Neural progenitor cell (in vitro differentiated cells): ENCODE measurements at regions not wholly inside any gene's neighbourhood (a gene's known extent, or its start where the extent isn't known, plus 50 kb on each side); places are given as distances from the start of the nearest gene placed in this dataset.

ENCODE experiments used
- DNase-seq: peaks from one replicate; pipeline ENCODE4 v3.0.0-alpha.2; 2016; ENCODE audit warnings: low spot score
- H2AFZ ChIP-seq: fragments of 200-600 bp; sonication (generic); replicated peaks from 2 replicates; pipeline ENCODE4 v1.6.1; 2016; ENCODE audit warnings: antibody characterized with exemption
- H3F3A ChIP-seq: fragments of 200-600 bp; sonication (generic); 2 replicates; pipeline ENCODE4 v1.6.1; 2016; ENCODE audit warnings: antibody characterized with exemption, low read depth
- H3K27ac ChIP-seq: fragments of 200-600 bp; sonication (generic); 2 replicates; pipeline ENCODE4 v1.5.1; 2016; ENCODE audit warnings: mild to moderate bottlenecking
- H3K27me3 ChIP-seq: fragments of 200-600 bp; sonication (generic); 2 replicates; pipeline ENCODE4 v1.6.1; 2016; ENCODE audit warnings: mild to moderate bottlenecking, moderate library complexity
- H3K36me3 ChIP-seq: fragments of 200-600 bp; sonication (generic); 2 replicates; pipeline ENCODE4 v1.5.1; 2016
- H3K4me1 ChIP-seq: fragments of 200-600 bp; sonication (generic); 2 replicates; pipeline ENCODE4 v1.6.1; 2016; ENCODE audit warnings: mixed run types
- H3K4me2 ChIP-seq: fragments of 200-600 bp; sonication (generic); 2 replicates; pipeline ENCODE4 v1.6.1; 2016
- H3K4me3 ChIP-seq: fragments of 200-600 bp; sonication (generic); 2 replicates; pipeline ENCODE4 v1.5.1; 2016
- H3K79me2 ChIP-seq: fragments of 200-600 bp; sonication (generic); 2 replicates; pipeline ENCODE4 v1.6.1; 2016; ENCODE audit warnings: low read depth
- H3K9ac ChIP-seq: fragments of 200-600 bp; sonication (generic); 2 replicates; pipeline ENCODE4 v1.6.1; 2016
- H3K9me3 ChIP-seq: fragments of 200-600 bp; sonication (generic); 2 replicates; pipeline ENCODE4 v1.5.1; 2016; ENCODE audit warnings: low read depth
- H4K20me1 ChIP-seq: fragments of 200-600 bp; sonication (generic); 2 replicates; pipeline ENCODE4 v1.6.1; 2016; ENCODE audit warnings: low read depth
- H3K27ac Mint-ChIP-seq: 3 replicates; pipeline ENCODE4 v1.8.0; 2021; ENCODE audit warnings: mixed read lengths
- H3K27me3 Mint-ChIP-seq: 2 replicates; pipeline ENCODE4 v1.8.0; 2022; ENCODE audit warnings: low read depth, mild to moderate bottlenecking, inconsistent platforms, moderate library complexity, mixed read lengths; ENCODE audit not compliant: insufficient read depth
- H3K36me3 Mint-ChIP-seq: 3 replicates; pipeline ENCODE4 v1.8.0; 2021; ENCODE audit warnings: mixed read lengths
- H3K4me1 Mint-ChIP-seq: 3 replicates; pipeline ENCODE4 v1.8.0; 2021; ENCODE audit warnings: mixed read lengths
- H3K4me3 Mint-ChIP-seq: 3 replicates; pipeline ENCODE4 v1.8.0; 2021; ENCODE audit warnings: mild to moderate bottlenecking, moderate library complexity, mixed read lengths
- H3K9me3 Mint-ChIP-seq: 3 replicates; pipeline ENCODE4 v1.8.0; 2020; ENCODE audit warnings: mixed read lengths
- CTCF ChIP-seq: fragments of 200-600 bp; sonication (generic); IDR thresholded peaks from 2 replicates; pipeline ENCODE4 v1.5.1; 2017; ENCODE audit warnings: antibody characterized with exemption, mild to moderate bottlenecking
- EZH2 ChIP-seq: fragments of 200-600 bp; sonication (generic); IDR thresholded peaks from 2 replicates; pipeline ENCODE4 v1.6.1; 2017; ENCODE audit warnings: antibody characterized with exemption, mild to moderate bottlenecking, moderate library complexity
- EZH2phosphoT487 ChIP-seq: fragments of 200-600 bp; sonication (generic); IDR thresholded peaks from 2 replicates; pipeline ENCODE4 v1.6.1; 2017; ENCODE audit warnings: antibody characterized with exemption

GRCh38 chr21:23951251-23951650, 1656.0 kb downstream of the MRPL39 start:
- H3K4me1 ChIP-seq, result no peaks in the 10 kb centered on the region
- no peak overlapping the region for H3K4me2 ChIP-seq
- Mint-ChIP-seq H3K27me3 (no peaks in the 10 kb centered on the region), H3K27ac (no peak overlapping the region), H3K4me3 (no peak overlapping the region), H3K36me3 (no peaks in the 10 kb centered on the region), H3K9me3 (peaks cover 13% of the 10 kb centered on the region), H3K4me1 (peaks cover 4% of the 10 kb centered on the region)
- no peak overlapping the region for H3K9ac ChIP-seq
- no peak for DNase-seq
- no peaks in the 10 kb centered on the region for H4K20me1 ChIP-seq
- no peaks in the 10 kb centered on the region for H3K79me2 ChIP-seq
- no peaks in the 10 kb centered on the region for H3K27me3 ChIP-seq
- H3F3A ChIP-seq, result no peaks in the 10 kb centered on the region
- H3K9me3 ChIP-seq, result peaks cover 12% of the 10 kb centered on the region
- H3K36me3 ChIP-seq, result no peaks in the 10 kb centered on the region
- H3K27ac ChIP-seq, result no peak overlapping the region
- no peak overlapping the region for H2AFZ ChIP-seq
- no peak for TF ChIP-seq EZH2phosphoT487
- no peak for TF ChIP-seq EZH2
- TF ChIP-seq CTCF, result no peak
- no peak overlapping the region for H3K4me3 ChIP-seq

- Histone ChIP-seq H3K27ac (no peak overlapping the region), H3K4me3 (no peak overlapping the region), H3K9ac (no peak overlapping the region), H3K4me1 (no peaks in the 10 kb centered on the region), H3K36me3 (no peaks in the 10 kb centered on the region), H3K9me3 (peaks cover 12% of the 10 kb centered on the region), H3K79me2 (no peaks in the 10 kb centered on the region), H4K20me1 (no peaks in the 10 kb centered on the region), H3F3A (no peaks in the 10 kb centered on the region), H3K27me3 (no peaks in the 10 kb centered on the region), H3K4me2 (no peak overlapping the region), H2AFZ (no peak overlapping the region)
- no peak overlapping the region for H3K27ac Mint-ChIP-seq
- H3K36me3 Mint-ChIP-seq, result no peaks in the 10 kb centered on the region
- peaks cover 13% of the 10 kb centered on the region for H3K9me3 Mint-ChIP-seq
- H3K4me3 Mint-ChIP-seq, result no peak overlapping the region
- H3K4me1 Mint-ChIP-seq, result peaks cover 4% of the 10 kb centered on the region
- no peak for TF ChIP-seq CTCF
- TF ChIP-seq EZH2phosphoT487, result no peak
- TF ChIP-seq EZH2, result no peak
- H3K27me3 Mint-ChIP-seq, result no peaks in the 10 kb centered on the region
- DNase-seq, result no peak
Observed at GRCh38 chr21:23950344-23950743, 1656.9 kb downstream of the MRPL39 start.

DNA sequence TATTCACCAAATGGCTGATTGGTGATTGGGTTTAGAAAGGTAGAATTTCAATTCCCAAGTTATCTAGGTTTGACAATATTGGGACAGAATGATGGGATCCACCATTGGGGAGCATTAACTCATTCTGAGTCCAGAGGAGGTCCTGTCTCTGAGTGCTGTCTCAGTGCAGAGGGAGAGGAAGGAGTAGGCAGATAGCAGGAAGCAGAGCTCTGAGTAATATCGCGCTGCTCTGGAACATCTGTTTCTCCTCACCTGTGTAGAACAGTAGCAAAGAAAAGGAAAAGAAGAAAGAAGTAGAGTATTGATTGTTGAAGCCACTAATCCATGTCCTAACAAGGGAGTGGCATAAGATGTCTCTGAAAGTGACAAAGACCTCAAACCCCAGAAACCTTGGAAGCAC, 1657.8 kb downstream of the MRPL39 start:
- no peak overlapping the region for H3K27ac Mint-ChIP-seq
- no peaks in the 10 kb centered on the region for H3K4me1 ChIP-seq
- H3K9ac ChIP-seq, result no peak overlapping the region
- peaks cover 4% of the 10 kb centered on the region for H3K4me1 Mint-ChIP-seq
- no peaks in the 10 kb centered on the region for H3K27me3 Mint-ChIP-seq
- no peaks in the 10 kb centered on the region for H3F3A ChIP-seq
- TF ChIP-seq CTCF (no peak), EZH2 (no peak), EZH2phosphoT487 (no peak)
- no peak overlapping the region for H2AFZ ChIP-seq
- H3K4me3 ChIP-seq, result no peak overlapping the region
- H3K9me3 Mint-ChIP-seq, result peaks cover 13% of the 10 kb centered on the region
- H3K36me3 Mint-ChIP-seq, result no peaks in the 10 kb centered on the region
- no peaks in the 10 kb centered on the region for H3K36me3 ChIP-seq
- H4K20me1 ChIP-seq, result no peaks in the 10 kb centered on the region
- no peak overlapping the region for H3K4me3 Mint-ChIP-seq
- H3K27me3 ChIP-seq, result no peaks in the 10 kb centered on the region
- no peak overlapping the region for H3K27ac ChIP-seq
- no peaks in the 10 kb centered on the region for H3K79me2 ChIP-seq
- DNase-seq, result no peak
- H3K4me2 ChIP-seq, result no peak overlapping the region
- H3K9me3 ChIP-seq, result peaks cover 16% of the 10 kb centered on the region
